ENCODE measurements at regions not wholly inside any gene's neighbourhood (a gene's known extent, or its start where the extent isn't known, plus 50 kb on each side); places are given as distances from the start of the nearest gene placed in this dataset.

GRCh38 chr16:62664566-62664965 is 628.3 kb upstream of the CDH8 start:
- Histone ChIP-seq H3K9me3 (ENCODE audit: control insufficient read depth in 1 of 2, low read length in 2 of 2) (peaks cover 0 to 2% of the 10 kb centered on the region in 2 donors), H3K4me3 (ENCODE audit: low read depth in 1 of 2, low read length in 2 of 2) (no peak overlapping the region), H3K27ac (ENCODE audit: low read length) (no peak overlapping the region), H3K4me1 (ENCODE audit: control insufficient read depth in 1 of 2, insufficient read depth in 2 of 2, low read length in 2 of 2) (no peaks in the 10 kb centered on the region), H3K36me3 (ENCODE audit: control insufficient read depth in 1 of 2, insufficient read depth in 2 of 2, low read length in 2 of 2) (no peaks in the 10 kb centered on the region), H3K27me3 (ENCODE audit: low read depth, low read length) (no peaks in the 10 kb centered on the region)

GRCh38 chr16:62661435-62661834 is 625.2 kb upstream of the CDH8 start:
- Histone ChIP-seq H3K4me1 (ENCODE audit: control insufficient read depth in 1 of 2, insufficient read depth in 2 of 2, low read length in 2 of 2) (no peaks in the 10 kb centered on the region), H3K27ac (ENCODE audit: low read length) (no peak overlapping the region), H3K27me3 (ENCODE audit: low read depth, low read length) (no peaks in the 10 kb centered on the region), H3K9me3 (ENCODE audit: control insufficient read depth in 1 of 2, low read length in 2 of 2) (peaks cover 0 to 4% of the 10 kb centered on the region in 2 donors), H3K36me3 (ENCODE audit: control insufficient read depth in 1 of 2, insufficient read depth in 2 of 2, low read length in 2 of 2) (no peaks in the 10 kb centered on the region), H3K4me3 (ENCODE audit: low read depth in 1 of 2, low read length in 2 of 2) (no peak overlapping the region)

GRCh38 chr16:62657116-62657515 is 620.9 kb upstream of the CDH8 start:
- Histone ChIP-seq H3K27ac (ENCODE audit: low read length) (no peak overlapping the region), H3K27me3 (ENCODE audit: low read depth, low read length) (no peaks in the 10 kb centered on the region), H3K4me3 (ENCODE audit: low read depth in 1 of 2, low read length in 2 of 2) (no peak overlapping the region), H3K9me3 (ENCODE audit: control insufficient read depth in 1 of 2, low read length in 2 of 2) (peaks cover 0 to 4% of the 10 kb centered on the region in 2 donors), H3K4me1 (ENCODE audit: control insufficient read depth in 1 of 2, insufficient read depth in 2 of 2, low read length in 2 of 2) (no peaks in the 10 kb centered on the region), H3K36me3 (ENCODE audit: control insufficient read depth in 1 of 2, insufficient read depth in 2 of 2, low read length in 2 of 2) (no peaks in the 10 kb centered on the region)

- H3K36me3 ChIP-seq (ENCODE audit: control insufficient read depth in 1 of 2, insufficient read depth in 2 of 2, low read length in 2 of 2), result no peaks in the 10 kb centered on the region
- no peak overlapping the region for H3K27ac ChIP-seq (ENCODE audit: low read length)
- no peak overlapping the region for H3K4me3 ChIP-seq (ENCODE audit: low read depth in 1 of 2, low read length in 2 of 2)
- H3K9me3 ChIP-seq (ENCODE audit: control insufficient read depth in 1 of 2, low read length in 2 of 2), result peaks cover 0 to 4% of the 10 kb centered on the region in 2 donors
- no peaks in the 10 kb centered on the region for H3K4me1 ChIP-seq (ENCODE audit: control insufficient read depth in 1 of 2, insufficient read depth in 2 of 2, low read length in 2 of 2)
- no peaks in the 10 kb centered on the region for H3K27me3 ChIP-seq (ENCODE audit: low read depth, low read length)
These were observed 616.3 kb upstream of the CDH8 start for GRCh38 chr16:62652441-62653120.

GRCh38 chr16:62648256-62648655 is 612.0 kb upstream of the CDH8 start:
- no peaks in the 10 kb centered on the region for H3K36me3 ChIP-seq (ENCODE audit: control insufficient read depth in 1 of 2, insufficient read depth in 2 of 2, low read length in 2 of 2)
- H3K27ac ChIP-seq (ENCODE audit: low read length), result no peak overlapping the region
- no peaks in the 10 kb centered on the region for H3K4me1 ChIP-seq (ENCODE audit: control insufficient read depth in 1 of 2, insufficient read depth in 2 of 2, low read length in 2 of 2)
- H3K27me3 ChIP-seq (ENCODE audit: low read depth, low read length), result no peaks in the 10 kb centered on the region
- H3K4me3 ChIP-seq (ENCODE audit: low read depth in 1 of 2, low read length in 2 of 2), result no peak overlapping the region
- H3K9me3 ChIP-seq (ENCODE audit: control insufficient read depth in 1 of 2, low read length in 2 of 2), result peaks cover 18 to 36% of the 10 kb centered on the region in 2 donors

GRCh38 chr16:62644030-62644812 is 608.0 kb upstream of the CDH8 start:
- H3K27ac ChIP-seq (ENCODE audit: low read length), result no peak overlapping the region
- H3K4me3 ChIP-seq (ENCODE audit: low read depth in 1 of 2, low read length in 2 of 2), result no peak overlapping the region
- peaks cover 18 to 36% of the 10 kb centered on the region in 2 donors for H3K9me3 ChIP-seq (ENCODE audit: control insufficient read depth in 1 of 2, low read length in 2 of 2)
- no peaks in the 10 kb centered on the region for H3K36me3 ChIP-seq (ENCODE audit: control insufficient read depth in 1 of 2, insufficient read depth in 2 of 2, low read length in 2 of 2)
- no peaks in the 10 kb centered on the region for H3K27me3 ChIP-seq (ENCODE audit: low read depth, low read length)
- no peaks in the 10 kb centered on the region for H3K4me1 ChIP-seq (ENCODE audit: control insufficient read depth in 1 of 2, insufficient read depth in 2 of 2, low read length in 2 of 2)

GRCh38 chr16:62642677-62643076 is 606.4 kb upstream of the CDH8 start:
- peaks cover 18 to 33% of the 10 kb centered on the region in 2 donors for H3K9me3 ChIP-seq (ENCODE audit: control insufficient read depth in 1 of 2, low read length in 2 of 2)
- H3K36me3 ChIP-seq (ENCODE audit: control insufficient read depth in 1 of 2, insufficient read depth in 2 of 2, low read length in 2 of 2), result no peaks in the 10 kb centered on the region
- no peaks in the 10 kb centered on the region for H3K4me1 ChIP-seq (ENCODE audit: control insufficient read depth in 1 of 2, insufficient read depth in 2 of 2, low read length in 2 of 2)
- H3K27ac ChIP-seq (ENCODE audit: low read length), result no peak overlapping the region
- H3K27me3 ChIP-seq (ENCODE audit: low read depth, low read length), result no peaks in the 10 kb centered on the region
- no peak overlapping the region for H3K4me3 ChIP-seq (ENCODE audit: low read depth in 1 of 2, low read length in 2 of 2)

- Histone ChIP-seq H3K27ac (ENCODE audit: low read length) (no peak overlapping the region), H3K4me3 (ENCODE audit: low read depth in 1 of 2, low read length in 2 of 2) (no peak overlapping the region), H3K36me3 (ENCODE audit: control insufficient read depth in 1 of 2, insufficient read depth in 2 of 2, low read length in 2 of 2) (no peaks in the 10 kb centered on the region), H3K4me1 (ENCODE audit: control insufficient read depth in 1 of 2, insufficient read depth in 2 of 2, low read length in 2 of 2) (no peaks in the 10 kb centered on the region), H3K9me3 (ENCODE audit: control insufficient read depth in 1 of 2, low read length in 2 of 2) (peaks cover 0 to 7% of the 10 kb centered on the region in 2 donors), H3K27me3 (ENCODE audit: low read depth, low read length) (no peaks in the 10 kb centered on the region)
These were observed 603.7 kb upstream of the CDH8 start for GRCh38 chr16:62639890-62640289.

- peaks cover 0 to 5% of the 10 kb centered on the region in 2 donors for H3K9me3 ChIP-seq (ENCODE audit: control insufficient read depth in 1 of 2, low read length in 2 of 2)
- H3K4me3 ChIP-seq (ENCODE audit: low read depth in 1 of 2, low read length in 2 of 2), result no peak overlapping the region
- no peaks in the 10 kb centered on the region for H3K4me1 ChIP-seq (ENCODE audit: control insufficient read depth in 1 of 2, insufficient read depth in 2 of 2, low read length in 2 of 2)
- no peaks in the 10 kb centered on the region for H3K36me3 ChIP-seq (ENCODE audit: control insufficient read depth in 1 of 2, insufficient read depth in 2 of 2, low read length in 2 of 2)
- H3K27ac ChIP-seq (ENCODE audit: low read length), result no peak overlapping the region
- no peaks in the 10 kb centered on the region for H3K27me3 ChIP-seq (ENCODE audit: low read depth, low read length)
These were observed 603.0 kb upstream of the CDH8 start for GRCh38 chr16:62638964-62639870.

GRCh38 chr16:62638324-62638911 is 602.2 kb upstream of the CDH8 start:
- Histone ChIP-seq H3K27ac (ENCODE audit: low read length) (no peak overlapping the region), H3K27me3 (ENCODE audit: low read depth, low read length) (no peaks in the 10 kb centered on the region), H3K9me3 (ENCODE audit: control insufficient read depth in 1 of 2, low read length in 2 of 2) (no peaks in the 10 kb centered on the region), H3K4me3 (ENCODE audit: low read depth in 1 of 2, low read length in 2 of 2) (no peak overlapping the region), H3K4me1 (ENCODE audit: control insufficient read depth in 1 of 2, insufficient read depth in 2 of 2, low read length in 2 of 2) (no peaks in the 10 kb centered on the region), H3K36me3 (ENCODE audit: control insufficient read depth in 1 of 2, insufficient read depth in 2 of 2, low read length in 2 of 2) (no peaks in the 10 kb centered on the region)

GRCh38 chr16:62625326-62625725 is 589.1 kb upstream of the CDH8 start:
- H3K9me3 ChIP-seq (ENCODE audit: control insufficient read depth in 1 of 2, low read length in 2 of 2), result no peaks in the 10 kb centered on the region
- no peaks in the 10 kb centered on the region for H3K36me3 ChIP-seq (ENCODE audit: control insufficient read depth in 1 of 2, insufficient read depth in 2 of 2, low read length in 2 of 2)
- no peaks in the 10 kb centered on the region for H3K27me3 ChIP-seq (ENCODE audit: low read depth, low read length)
- H3K27ac ChIP-seq (ENCODE audit: low read length), result no peak overlapping the region
- no peak overlapping the region for H3K4me3 ChIP-seq (ENCODE audit: low read depth in 1 of 2, low read length in 2 of 2)
- no peaks in the 10 kb centered on the region for H3K4me1 ChIP-seq (ENCODE audit: control insufficient read depth in 1 of 2, insufficient read depth in 2 of 2, low read length in 2 of 2)

All from muscle layer of duodenum (tissue), 2 donors.